ENCODE measurements at regions not wholly inside any gene's neighbourhood (a gene's known extent, or its start where the extent isn't known, plus 50 kb on each side); places are given as distances from the start of the nearest gene placed in this dataset.

DNA sequence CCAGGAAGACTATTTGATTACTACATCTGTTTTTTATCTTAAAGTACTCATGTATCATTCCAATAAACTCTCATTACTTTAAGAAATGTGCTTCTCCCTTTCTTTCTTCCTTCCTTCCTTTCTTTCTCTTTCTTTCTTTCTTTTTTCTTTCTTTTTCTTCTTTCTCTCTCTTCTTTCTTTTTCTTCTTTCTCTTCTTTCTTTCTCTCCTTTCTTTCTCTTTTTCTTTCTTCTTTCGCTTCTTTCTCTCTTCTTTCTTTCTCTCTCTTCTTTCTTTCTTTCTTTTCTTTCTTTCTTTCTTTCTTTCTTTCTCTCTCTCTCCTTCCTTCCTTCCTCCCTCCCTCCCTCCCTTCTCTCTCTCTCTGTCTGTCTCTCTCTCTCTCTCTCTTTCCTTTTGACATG lies 298.6 kb upstream of the ANKH start:
- Histone ChIP-seq H3K27me3 (no peaks in the 10 kb centered on the region), H3K27ac (no peak overlapping the region), H3K4me3 (no peak overlapping the region), H3K36me3 (no peaks in the 10 kb centered on the region), H3K9me3 (no peaks in the 10 kb centered on the region), H3K4me1 (no peaks in the 10 kb centered on the region)
- intact Hi-C loops (cut with DNase I) = no loop called here
- 67 to 76% methylated on average over 1 of the region's 1 CpG for WGBS, 2 donors
- DNase-seq = no peak
- TF ChIP-seq POLR2A (IDR thresholded peaks at IDR 0.05) = no peak
- TF ChIP-seq, protein P1, sequence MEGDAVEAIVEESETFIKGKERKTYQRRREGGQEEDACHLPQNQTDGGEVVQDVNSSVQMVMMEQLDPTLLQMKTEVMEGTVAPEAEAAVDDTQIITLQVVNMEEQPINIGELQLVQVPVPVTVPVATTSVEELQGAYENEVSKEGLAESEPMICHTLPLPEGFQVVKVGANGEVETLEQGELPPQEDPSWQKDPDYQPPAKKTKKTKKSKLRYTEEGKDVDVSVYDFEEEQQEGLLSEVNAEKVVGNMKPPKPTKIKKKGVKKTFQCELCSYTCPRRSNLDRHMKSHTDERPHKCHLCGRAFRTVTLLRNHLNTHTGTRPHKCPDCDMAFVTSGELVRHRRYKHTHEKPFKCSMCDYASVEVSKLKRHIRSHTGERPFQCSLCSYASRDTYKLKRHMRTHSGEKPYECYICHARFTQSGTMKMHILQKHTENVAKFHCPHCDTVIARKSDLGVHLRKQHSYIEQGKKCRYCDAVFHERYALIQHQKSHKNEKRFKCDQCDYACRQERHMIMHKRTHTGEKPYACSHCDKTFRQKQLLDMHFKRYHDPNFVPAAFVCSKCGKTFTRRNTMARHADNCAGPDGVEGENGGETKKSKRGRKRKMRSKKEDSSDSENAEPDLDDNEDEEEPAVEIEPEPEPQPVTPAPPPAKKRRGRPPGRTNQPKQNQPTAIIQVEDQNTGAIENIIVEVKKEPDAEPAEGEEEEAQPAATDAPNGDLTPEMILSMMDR (IDR thresholded peaks at IDR 0.05) = no peak

DNA sequence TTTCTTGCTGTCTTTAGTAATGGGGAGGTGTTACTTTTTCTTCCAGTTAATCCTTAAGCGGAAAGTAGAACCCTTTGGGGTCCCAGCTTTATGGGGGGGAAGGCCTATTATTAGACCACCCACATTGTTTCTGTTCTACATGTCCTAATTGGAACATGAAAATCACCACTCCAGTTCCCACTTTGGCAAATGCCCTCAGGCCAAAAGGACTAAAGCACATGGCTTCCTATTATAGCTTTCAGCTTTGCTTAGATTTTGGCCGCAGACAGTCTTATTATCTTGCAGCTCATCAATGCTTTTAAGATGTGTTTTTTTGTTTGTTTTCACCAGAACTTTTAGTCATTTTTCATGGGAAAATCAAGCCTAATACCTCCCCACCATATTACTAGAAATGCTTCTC lies 296.8 kb upstream of the ANKH start:
- DNase-seq = no peak
- TF ChIP-seq, protein P1 (IDR thresholded peaks at IDR 0.05) = no peak
- no peak for TF ChIP-seq POLR2A (IDR thresholded peaks at IDR 0.05)
- intact Hi-C loops (cut with DNase I) = no loop called here

DNA sequence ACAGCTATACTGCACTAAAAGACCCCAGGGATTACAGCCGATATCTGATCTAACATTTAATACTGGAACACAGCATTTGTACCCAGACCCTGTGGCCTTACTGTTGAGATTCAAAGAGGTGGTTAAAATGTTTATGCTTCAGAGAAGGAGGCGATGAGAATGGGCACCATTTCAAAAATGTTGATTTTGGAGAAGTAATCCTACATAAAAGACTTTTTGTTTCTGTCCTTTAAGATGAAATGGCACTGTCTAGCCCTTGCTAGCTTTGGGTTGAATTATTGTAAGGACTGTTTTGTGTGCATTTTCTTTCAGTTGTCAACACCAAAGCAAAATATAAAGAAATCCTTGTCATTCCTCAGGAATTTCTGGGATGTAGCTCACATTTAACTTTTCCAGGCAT lies 288.5 kb upstream of the ANKH start:
- no peak for DNase-seq
- Histone ChIP-seq H3K27me3 (no peaks in the 10 kb centered on the region), H3K4me3 (no peak overlapping the region), H3K36me3 (no peaks in the 10 kb centered on the region), H3K4me1 (no peaks in the 10 kb centered on the region), H3K27ac (no peak overlapping the region), H3K9me3 (no peaks in the 10 kb centered on the region)
- 60 to 66% methylated on average over 2 of the region's 2 CpGs for WGBS, 2 donors
- intact Hi-C loops (cut with DNase I) = no loop called here
- no peak for TF ChIP-seq POLR2A (IDR thresholded peaks at IDR 0.05)
- TF ChIP-seq, protein P1 (IDR thresholded peaks at IDR 0.05) = no peak

More for the DNA sequence above, 296.8 kb upstream of the ANKH start:
- Histone ChIP-seq H3K4me3 (no peak overlapping the region), H3K4me1 (no peaks in the 10 kb centered on the region), H3K27me3 (no peaks in the 10 kb centered on the region), H3K9me3 (no peaks in the 10 kb centered on the region), H3K27ac (no peak overlapping the region), H3K36me3 (no peaks in the 10 kb centered on the region)
- WGBS, 2 donors = 76 to 78% methylated on average over 2 of the region's 2 CpGs

DNA sequence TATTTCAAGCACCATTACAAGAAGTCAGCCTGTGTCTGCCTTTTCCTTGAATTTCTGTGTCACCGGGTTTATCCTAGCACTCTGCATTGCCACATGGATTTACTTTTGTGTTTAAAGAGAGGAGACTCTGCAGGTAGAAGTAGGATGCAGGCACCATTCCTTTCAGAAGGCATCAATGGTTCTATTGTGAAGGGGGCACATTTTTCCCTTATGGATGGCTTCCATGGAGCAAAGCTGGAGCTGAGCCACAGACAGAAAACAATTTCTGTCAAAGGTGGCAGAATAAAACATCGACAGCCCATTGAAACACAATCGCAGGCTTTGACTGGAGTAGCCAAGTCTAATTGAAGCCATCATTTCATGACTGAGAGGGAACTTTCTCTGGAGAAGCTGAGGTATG lies 288.0 kb upstream of the ANKH start:
- DNase-seq = no peak
- Histone ChIP-seq H3K4me1 (no peaks in the 10 kb centered on the region), H3K4me3 (no peak overlapping the region), H3K9me3 (no peaks in the 10 kb centered on the region), H3K27ac (no peak overlapping the region), H3K27me3 (no peaks in the 10 kb centered on the region), H3K36me3 (no peaks in the 10 kb centered on the region)
- intact Hi-C loops (cut with DNase I) = no loop called here
- 68 to 89% methylated on average over 3 of the region's 3 CpGs for WGBS, 2 donors
- TF ChIP-seq POLR2A (IDR thresholded peaks at IDR 0.05) = no peak
- TF ChIP-seq, protein P1 (IDR thresholded peaks at IDR 0.05) = no peak

DNA sequence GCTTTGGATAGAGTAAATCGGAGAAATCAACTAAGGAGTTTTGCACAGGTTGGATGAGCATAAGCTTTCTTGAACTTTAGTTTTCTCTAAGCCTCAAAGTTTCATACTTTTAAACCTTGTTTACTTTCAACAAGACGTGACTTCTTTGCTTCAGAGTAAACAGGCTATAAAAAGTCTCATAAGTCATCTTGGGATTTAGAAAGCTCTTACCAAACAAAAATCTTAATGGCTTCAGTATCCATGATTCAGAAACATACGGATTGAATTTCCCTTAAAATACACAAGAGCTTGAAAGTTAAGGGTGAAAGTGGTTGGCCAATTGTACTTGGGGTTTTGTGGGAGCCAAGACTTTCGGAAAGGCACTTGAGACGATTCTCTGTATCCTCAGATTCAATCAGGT lies 270.9 kb upstream of the ANKH start:
- TF ChIP-seq, protein P1 (IDR thresholded peaks at IDR 0.05) = no peak
- no peak for TF ChIP-seq POLR2A (IDR thresholded peaks at IDR 0.05)
- no peak overlapping the region for H3K4me3 ChIP-seq
- H3K9me3 ChIP-seq = no peaks in the 10 kb centered on the region
- H3K27ac ChIP-seq = peak overlapping the region in 1 of 4 donors; percentile 7
- intact Hi-C loops (cut with DNase I) = no loop called here
- no peaks in the 10 kb centered on the region for H3K27me3 ChIP-seq
- no peaks in the 10 kb centered on the region for H3K4me1 ChIP-seq
- 52 to 61% methylated on average over 5 of the region's 5 CpGs for WGBS, 2 donors
- no peaks in the 10 kb centered on the region for H3K36me3 ChIP-seq
- no peak for DNase-seq

Data from esophagus squamous epithelium (tissue), 5 donors.